A673 (cell line): ENCODE measurements at regions not wholly inside any gene's neighbourhood (a gene's known extent, or its start where the extent isn't known, plus 50 kb on each side); places are given as distances from the start of the nearest gene placed in this dataset.

Source experiments
- EZH2 ChIP-seq: fragments of 200-600 bp; sonication (generic); IDR thresholded peaks from 2 replicates; pipeline ENCODE4 v1.6.1; 2017; ENCODE audit warnings: borderline replicate concordance, low read depth, mild to moderate bottlenecking, mixed read lengths, antibody characterized with exemption, low read length; ENCODE audit not compliant: poor library complexity, severe bottlenecking
- TF ChIP-seq, protein P1 (sequence below): fragments of 300-800, 200-600 bp; sonication (generic); conservative IDR thresholded peaks from 2 replicates; pipeline ENCODE4 v1.5.1; 2017; ENCODE audit warnings: low read depth, mild to moderate bottlenecking, antibody characterized with exemption, low read length, moderate library complexity, mixed read lengths

DNA sequence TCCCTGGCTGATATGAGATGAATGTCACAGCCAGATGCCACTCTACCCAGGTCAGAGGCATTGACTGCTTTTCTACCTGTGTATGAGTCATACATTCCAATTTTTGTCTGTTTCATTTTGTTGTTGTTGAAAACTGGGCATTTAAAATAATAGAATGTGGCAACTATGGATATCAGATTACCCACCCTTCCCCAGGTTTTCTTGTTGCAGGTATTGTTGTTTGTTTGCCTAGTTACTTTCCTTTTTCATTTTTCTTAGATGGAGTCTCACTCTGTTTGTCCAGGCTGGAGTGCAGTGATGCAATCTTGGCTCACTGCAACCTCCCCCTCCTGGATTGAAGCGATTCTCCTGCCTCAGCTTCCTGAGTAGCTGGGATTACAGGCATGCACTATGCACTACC, 70.2 kb downstream of the LRRC30 start:
- TF ChIP-seq, protein P1, sequence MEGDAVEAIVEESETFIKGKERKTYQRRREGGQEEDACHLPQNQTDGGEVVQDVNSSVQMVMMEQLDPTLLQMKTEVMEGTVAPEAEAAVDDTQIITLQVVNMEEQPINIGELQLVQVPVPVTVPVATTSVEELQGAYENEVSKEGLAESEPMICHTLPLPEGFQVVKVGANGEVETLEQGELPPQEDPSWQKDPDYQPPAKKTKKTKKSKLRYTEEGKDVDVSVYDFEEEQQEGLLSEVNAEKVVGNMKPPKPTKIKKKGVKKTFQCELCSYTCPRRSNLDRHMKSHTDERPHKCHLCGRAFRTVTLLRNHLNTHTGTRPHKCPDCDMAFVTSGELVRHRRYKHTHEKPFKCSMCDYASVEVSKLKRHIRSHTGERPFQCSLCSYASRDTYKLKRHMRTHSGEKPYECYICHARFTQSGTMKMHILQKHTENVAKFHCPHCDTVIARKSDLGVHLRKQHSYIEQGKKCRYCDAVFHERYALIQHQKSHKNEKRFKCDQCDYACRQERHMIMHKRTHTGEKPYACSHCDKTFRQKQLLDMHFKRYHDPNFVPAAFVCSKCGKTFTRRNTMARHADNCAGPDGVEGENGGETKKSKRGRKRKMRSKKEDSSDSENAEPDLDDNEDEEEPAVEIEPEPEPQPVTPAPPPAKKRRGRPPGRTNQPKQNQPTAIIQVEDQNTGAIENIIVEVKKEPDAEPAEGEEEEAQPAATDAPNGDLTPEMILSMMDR, result no peak
- TF ChIP-seq EZH2, result no peak
